ENCODE measurements at regions not wholly inside any gene's neighbourhood (a gene's known extent, or its start where the extent isn't known, plus 50 kb on each side); places are given as distances from the start of the nearest gene placed in this dataset.

- Histone ChIP-seq H3K4me3 (no peak overlapping the region), H3K9me3 (replicated peaks) (no peaks in the 10 kb centered on the region), H3K36me3 (no peaks in the 10 kb centered on the region), H3K27ac (no peak overlapping the region; the same call in 1 of the 2 replicates), H3K4me1 (replicated peaks) (peaks cover 15% of the 10 kb centered on the region), H3K27me3 (replicated peaks) (no peaks in the 10 kb centered on the region)
- DNase-seq (ENCODE audit: low read depth in 1 of 2, low spot score in 2 of 2) = peak in 1 of 2 experiments; percentile 49
Observed at GRCh38 chr3:65177960-65178376, 490.2 kb upstream of the ADAMTS9 start.

- Histone ChIP-seq H3K4me3 (no peak overlapping the region), H3K27ac (no peak overlapping the region), H3K36me3 (no peaks in the 10 kb centered on the region), H3K9me3 (replicated peaks) (no peaks in the 10 kb centered on the region), H3K4me1 (replicated peaks) (peaks cover 15% of the 10 kb centered on the region), H3K27me3 (replicated peaks) (no peaks in the 10 kb centered on the region)
- no peak for DNase-seq (ENCODE audit: low read depth in 1 of 2, low spot score in 2 of 2)
Observed at GRCh38 chr3:65174713-65175112, 486.9 kb upstream of the ADAMTS9 start.

- H3K27me3 ChIP-seq (replicated peaks) = no peaks in the 10 kb centered on the region
- H3K36me3 ChIP-seq = no peaks in the 10 kb centered on the region
- no peak overlapping the region for H3K27ac ChIP-seq
- peaks cover 15% of the 10 kb centered on the region for H3K4me1 ChIP-seq (replicated peaks)
- DNase-seq (ENCODE audit: low read depth in 1 of 2, low spot score in 2 of 2) = no peak
- H3K4me3 ChIP-seq = no peak overlapping the region
- H3K9me3 ChIP-seq (replicated peaks) = no peaks in the 10 kb centered on the region
Observed at GRCh38 chr3:65173841-65174240, 486.0 kb upstream of the ADAMTS9 start.

DNA sequence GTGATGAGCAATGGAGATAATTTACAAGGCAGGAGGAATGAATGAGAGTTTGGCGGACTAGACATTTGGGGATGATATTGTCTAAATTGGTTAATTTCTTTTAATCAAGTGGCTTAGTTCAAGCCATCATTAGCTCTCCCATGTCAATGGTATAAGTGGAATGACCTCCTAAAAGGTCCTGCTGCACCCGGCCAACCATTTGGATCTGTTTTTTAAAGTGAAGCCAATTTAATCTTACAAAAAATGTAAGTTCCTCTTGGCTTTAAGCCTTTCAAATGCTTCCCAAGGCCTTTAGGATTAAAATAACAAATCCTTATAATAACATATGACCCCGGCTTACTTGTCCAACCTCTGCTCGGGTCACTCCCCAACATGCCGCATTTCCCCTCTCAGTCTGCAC lies 484.4 kb upstream of the ADAMTS9 start:
- no peak overlapping the region for H3K27ac ChIP-seq
- no peak for DNase-seq (ENCODE audit: low read depth in 1 of 2, low spot score in 2 of 2)
- H3K36me3 ChIP-seq = no peaks in the 10 kb centered on the region
- peaks cover under 1% of the 10 kb centered on the region for H3K4me1 ChIP-seq (replicated peaks)
- no peaks in the 10 kb centered on the region for H3K27me3 ChIP-seq (replicated peaks)
- no peaks in the 10 kb centered on the region for H3K9me3 ChIP-seq (replicated peaks)
- H3K4me3 ChIP-seq = no peak overlapping the region

- no peak overlapping the region for H3K27ac ChIP-seq
- no peak overlapping the region for H3K4me3 ChIP-seq
- H3K9me3 ChIP-seq (replicated peaks) = no peaks in the 10 kb centered on the region
- no peaks in the 10 kb centered on the region for H3K27me3 ChIP-seq (replicated peaks)
- peak in 1 of 2 experiments; percentile 39 for DNase-seq (ENCODE audit: low read depth in 1 of 2, low spot score in 2 of 2)
- no peaks in the 10 kb centered on the region for H3K36me3 ChIP-seq
- no peaks in the 10 kb centered on the region for H3K4me1 ChIP-seq (replicated peaks)
Observed at GRCh38 chr3:65170390-65171042, 482.7 kb upstream of the ADAMTS9 start.

DNA sequence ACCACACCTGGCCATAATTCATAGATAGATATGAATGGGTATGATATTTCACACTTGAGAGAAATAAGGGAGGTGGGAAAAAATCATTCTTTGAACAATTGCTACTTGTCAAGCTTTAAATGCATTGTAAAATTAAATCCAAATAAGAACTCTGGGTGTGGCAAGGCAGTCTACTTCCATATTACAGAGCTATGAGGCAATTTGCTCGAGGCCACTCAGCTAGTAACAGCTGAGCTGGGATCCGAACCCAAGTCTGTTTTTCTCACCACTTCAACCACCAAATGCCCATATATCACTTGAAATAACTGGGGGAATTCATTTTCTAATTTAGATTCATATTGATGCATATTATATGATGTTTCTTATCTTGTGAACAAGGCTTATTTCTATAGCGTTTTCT lies 482.2 kb upstream of the ADAMTS9 start:
- H3K27me3 ChIP-seq (replicated peaks) = no peaks in the 10 kb centered on the region
- no peaks in the 10 kb centered on the region for H3K36me3 ChIP-seq
- H3K4me1 ChIP-seq (replicated peaks) = no peaks in the 10 kb centered on the region
- no peak overlapping the region for H3K27ac ChIP-seq
- DNase-seq (ENCODE audit: low read depth in 1 of 2, low spot score in 2 of 2) = no peak
- H3K4me3 ChIP-seq = no peak overlapping the region
- H3K9me3 ChIP-seq (replicated peaks) = no peaks in the 10 kb centered on the region

- no peak overlapping the region for H3K27ac ChIP-seq
- H3K4me3 ChIP-seq = no peak overlapping the region
- H3K9me3 ChIP-seq (replicated peaks) = no peaks in the 10 kb centered on the region
- no peak for DNase-seq (ENCODE audit: low read depth in 1 of 2, low spot score in 2 of 2)
- H3K36me3 ChIP-seq = no peaks in the 10 kb centered on the region
- H3K27me3 ChIP-seq (replicated peaks) = no peaks in the 10 kb centered on the region
- no peaks in the 10 kb centered on the region for H3K4me1 ChIP-seq (replicated peaks)
Observed at GRCh38 chr3:65168547-65168946, 480.7 kb upstream of the ADAMTS9 start.

GRCh38 chr3:65166531-65166930 lies 478.7 kb upstream of the ADAMTS9 start:
- H3K27ac ChIP-seq = no peak overlapping the region
- DNase-seq (ENCODE audit: low read depth in 1 of 2, low spot score in 2 of 2) = no peak
- H3K27me3 ChIP-seq (replicated peaks) = no peaks in the 10 kb centered on the region
- no peaks in the 10 kb centered on the region for H3K36me3 ChIP-seq
- H3K4me3 ChIP-seq = no peak overlapping the region
- no peaks in the 10 kb centered on the region for H3K9me3 ChIP-seq (replicated peaks)
- no peaks in the 10 kb centered on the region for H3K4me1 ChIP-seq (replicated peaks)

DNA sequence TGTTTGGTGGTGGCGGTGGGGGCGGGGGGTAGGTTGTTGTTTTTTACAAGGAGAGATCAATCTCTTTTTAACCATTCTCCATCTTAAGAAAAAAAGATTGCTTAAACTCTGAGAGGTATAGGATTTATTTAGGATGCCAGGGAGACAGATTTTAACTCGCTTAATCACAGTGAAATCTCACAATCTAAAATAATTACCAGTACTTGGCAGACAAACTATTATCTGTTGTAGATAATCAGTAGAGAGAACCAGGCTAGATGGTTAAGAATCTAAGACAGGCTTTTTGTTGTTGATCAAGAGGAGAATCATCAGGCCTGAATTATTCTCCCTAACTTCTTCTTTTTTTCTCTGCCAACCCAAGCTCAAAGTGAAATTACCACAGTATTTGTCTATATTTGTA lies 470.2 kb upstream of the ADAMTS9 start:
- H3K27ac ChIP-seq = no peak overlapping the region
- H3K9me3 ChIP-seq (replicated peaks) = no peaks in the 10 kb centered on the region
- H3K4me1 ChIP-seq (replicated peaks) = no peaks in the 10 kb centered on the region
- no peaks in the 10 kb centered on the region for H3K36me3 ChIP-seq
- DNase-seq (ENCODE audit: low read depth in 1 of 2, low spot score in 2 of 2) = no peak
- H3K27me3 ChIP-seq (replicated peaks) = no peaks in the 10 kb centered on the region
- H3K4me3 ChIP-seq = no peak overlapping the region

DNA sequence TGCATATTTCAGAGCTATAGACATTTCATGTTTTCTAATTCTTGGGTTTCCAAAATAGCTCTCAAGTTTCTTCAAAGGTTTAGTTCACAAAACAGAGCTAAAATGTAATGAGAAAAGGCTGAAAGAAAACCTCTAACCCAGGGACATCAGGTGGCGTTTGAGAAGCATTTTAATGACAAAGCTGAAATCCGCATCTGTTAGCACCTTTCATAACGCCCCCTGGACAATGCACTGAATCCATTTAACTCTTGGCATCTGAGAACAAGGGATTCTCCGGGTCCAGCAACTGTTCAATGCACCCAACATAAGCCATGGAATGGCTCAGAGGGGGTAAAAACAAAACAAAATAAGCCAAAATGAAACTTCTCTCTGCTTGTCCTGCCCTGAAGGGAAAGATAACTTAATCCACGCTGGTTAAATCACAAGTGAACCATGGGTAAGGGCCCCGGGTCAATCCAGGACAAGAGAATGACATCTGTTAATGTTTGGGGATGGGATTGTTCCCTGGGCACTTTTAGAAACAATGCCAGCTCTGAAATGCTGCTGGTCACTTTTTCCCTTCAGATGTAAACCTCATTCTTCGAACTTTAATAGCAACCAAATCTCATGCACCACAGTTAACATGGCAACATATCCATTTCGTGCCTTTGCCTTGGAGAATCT lies 466.2 kb upstream of the ADAMTS9 start:
- no peak for DNase-seq (ENCODE audit: low read depth in 1 of 2, low spot score in 2 of 2)
- Histone ChIP-seq H3K9me3 (replicated peaks) (no peaks in the 10 kb centered on the region), H3K27ac (no peak overlapping the region)

GRCh38 chr3:65151666-65152065 lies 463.9 kb upstream of the ADAMTS9 start:
- no peaks in the 10 kb centered on the region for H3K27me3 ChIP-seq (replicated peaks)
- no peak for DNase-seq (ENCODE audit: low read depth in 1 of 2, low spot score in 2 of 2)
- no peak overlapping the region for H3K4me3 ChIP-seq
- H3K27ac ChIP-seq = no peak overlapping the region
- no peaks in the 10 kb centered on the region for H3K4me1 ChIP-seq (replicated peaks)
- no peaks in the 10 kb centered on the region for H3K9me3 ChIP-seq (replicated peaks)
- H3K36me3 ChIP-seq = no peaks in the 10 kb centered on the region

More for the DNA sequence above, 466.2 kb upstream of the ADAMTS9 start:
- H3K4me1 ChIP-seq (replicated peaks) = no peaks in the 10 kb centered on the region
- no peaks in the 10 kb centered on the region for H3K27me3 ChIP-seq (replicated peaks)
- H3K36me3 ChIP-seq = no peaks in the 10 kb centered on the region
- H3K4me3 ChIP-seq = no peak overlapping the region

DNA sequence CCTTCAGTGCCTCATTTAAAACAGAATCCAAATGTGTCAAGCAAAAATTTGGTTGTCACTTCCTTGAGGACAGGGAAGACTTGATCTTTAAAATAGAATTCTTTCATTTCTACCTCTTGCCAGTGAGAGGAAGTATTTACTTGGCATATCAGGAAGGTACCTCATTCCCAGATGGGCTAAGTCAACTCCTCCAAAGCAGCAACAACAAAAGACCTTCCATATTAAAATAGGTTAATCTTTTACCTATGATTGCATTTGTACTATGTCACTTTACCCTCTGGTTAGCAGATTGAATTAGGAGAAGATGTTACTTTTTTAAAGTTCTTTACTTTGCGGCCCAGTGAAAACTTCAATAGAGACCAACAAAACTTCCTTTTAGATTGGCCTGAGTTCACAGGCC lies 462.1 kb upstream of the ADAMTS9 start:
- no peak for DNase-seq (ENCODE audit: low read depth in 1 of 2, low spot score in 2 of 2)
- H3K9me3 ChIP-seq (replicated peaks) = no peaks in the 10 kb centered on the region
- H3K4me1 ChIP-seq (replicated peaks) = no peaks in the 10 kb centered on the region
- H3K4me3 ChIP-seq = no peak overlapping the region
- no peaks in the 10 kb centered on the region for H3K36me3 ChIP-seq
- no peaks in the 10 kb centered on the region for H3K27me3 ChIP-seq (replicated peaks)
- no peak overlapping the region for H3K27ac ChIP-seq

GRCh38 chr3:65148687-65149086 lies 460.9 kb upstream of the ADAMTS9 start:
- no peak overlapping the region for H3K4me3 ChIP-seq
- DNase-seq (ENCODE audit: low read depth in 1 of 2, low spot score in 2 of 2) = no peak
- no peaks in the 10 kb centered on the region for H3K36me3 ChIP-seq
- H3K27ac ChIP-seq = no peak overlapping the region
- no peaks in the 10 kb centered on the region for H3K4me1 ChIP-seq (replicated peaks)
- H3K9me3 ChIP-seq (replicated peaks) = no peaks in the 10 kb centered on the region
- H3K27me3 ChIP-seq (replicated peaks) = no peaks in the 10 kb centered on the region

- DNase-seq (ENCODE audit: low read depth in 1 of 2, low spot score in 2 of 2) = no peak
- Histone ChIP-seq H3K4me3 (no peak overlapping the region), H3K9me3 (replicated peaks) (no peaks in the 10 kb centered on the region), H3K4me1 (replicated peaks) (no peaks in the 10 kb centered on the region), H3K27ac (no peak overlapping the region), H3K36me3 (no peaks in the 10 kb centered on the region), H3K27me3 (replicated peaks) (no peaks in the 10 kb centered on the region)
Observed at GRCh38 chr3:65146179-65146578, 458.4 kb upstream of the ADAMTS9 start.

GRCh38 chr3:65145680-65146079 lies 457.9 kb upstream of the ADAMTS9 start:
- Histone ChIP-seq H3K27ac (no peak overlapping the region), H3K36me3 (no peaks in the 10 kb centered on the region), H3K4me3 (no peak overlapping the region), H3K9me3 (replicated peaks) (no peaks in the 10 kb centered on the region), H3K27me3 (replicated peaks) (no peaks in the 10 kb centered on the region), H3K4me1 (replicated peaks) (no peaks in the 10 kb centered on the region)
- DNase-seq (ENCODE audit: low read depth in 1 of 2, low spot score in 2 of 2) = no peak

All from SJSA1 (cell line).